ENCODE measurements at regions not wholly inside any gene's neighbourhood (a gene's known extent, or its start where the extent isn't known, plus 50 kb on each side); places are given as distances from the start of the nearest gene placed in this dataset.

DNA sequence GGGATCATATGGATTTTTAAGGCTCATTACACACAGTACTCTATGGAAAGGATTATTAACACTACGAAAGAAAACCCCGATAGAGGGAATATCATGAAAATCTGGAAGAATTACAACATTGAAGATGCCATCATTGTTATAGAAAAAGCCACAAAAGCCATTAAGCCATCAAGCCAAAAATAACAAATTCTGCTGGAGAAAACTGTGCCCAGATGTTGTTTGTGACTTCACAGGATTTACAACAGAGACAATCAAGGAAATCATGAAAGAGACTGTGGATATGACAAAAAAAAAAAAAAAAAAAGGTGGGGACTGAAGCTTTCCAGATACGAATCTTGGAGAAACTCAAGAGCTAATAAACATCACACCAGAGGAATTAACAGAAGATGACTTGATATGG, 433.8 kb upstream of the CDH6 start:
- no peak overlapping the region for H2AK5ac ChIP-seq (ENCODE audit: low read length, severe bottlenecking)
- H3K18ac ChIP-seq (ENCODE audit: low read depth in 1 of 2, low read length in 2 of 2) = no peak overlapping the region
- no peaks in the 10 kb centered on the region for H3K4me1 ChIP-seq (ENCODE audit: control insufficient read depth, insufficient read depth, low read depth, low read length)
- no peak for DNase-seq
- H2BK120ac ChIP-seq (ENCODE audit: low read depth, low read length) = no peak overlapping the region
- WGBS = 80% methylated on average over 1 of the region's 3 CpGs
- H2BK15ac ChIP-seq (ENCODE audit: low read depth, poor library complexity, severe bottlenecking) = no peak overlapping the region
- H3K36me3 ChIP-seq (ENCODE audit: control insufficient read depth in 1 of 2, insufficient read depth in 2 of 2, low read depth in 1 of 2, low read length in 2 of 2) = no peaks in the 10 kb centered on the region
- H2BK12ac ChIP-seq (ENCODE audit: low read length in 2 of 2) = no peak overlapping the region
- no peaks in the 10 kb centered on the region for H3K79me1 ChIP-seq (replicated peaks; ENCODE audit: low read length, poor library complexity, severe bottlenecking)
- no peak overlapping the region for H3K14ac ChIP-seq (ENCODE audit: low read length in 2 of 2)
- H3K4ac ChIP-seq (ENCODE audit: low read depth in 1 of 2, low read length in 2 of 2) = no peak overlapping the region
- no peak overlapping the region for H4K91ac ChIP-seq (ENCODE audit: low read length)
- H3K23ac ChIP-seq (ENCODE audit: low read length in 2 of 2) = no peak overlapping the region
- H3K4me3 ChIP-seq (ENCODE audit: insufficient read depth in 1 of 2, low read depth in 1 of 2, low read length in 2 of 2) = no peak overlapping the region
- H3K9me3 ChIP-seq (ENCODE audit: control insufficient read depth, low read length) = peaks cover 11% of the 10 kb centered on the region
- no peak overlapping the region for H3K9ac ChIP-seq (ENCODE audit: low read length)
- H3K27ac ChIP-seq (ENCODE audit: low read length, poor library complexity, severe bottlenecking) = no peak overlapping the region
- H3K27me3 ChIP-seq (ENCODE audit: control insufficient read depth in 1 of 2, insufficient read depth in 1 of 2, low read length in 2 of 2) = no peaks in the 10 kb centered on the region
- H4K8ac ChIP-seq (ENCODE audit: low read length) = no peak overlapping the region
- no peak overlapping the region for H3K4me2 ChIP-seq (ENCODE audit: low read length, poor library complexity, severe bottlenecking)
- no peak overlapping the region for H2AFZ ChIP-seq (ENCODE audit: low read depth, low read length)
- no peak overlapping the region for H2BK5ac ChIP-seq (ENCODE audit: low read depth, low read length, poor library complexity, severe bottlenecking)

DNA sequence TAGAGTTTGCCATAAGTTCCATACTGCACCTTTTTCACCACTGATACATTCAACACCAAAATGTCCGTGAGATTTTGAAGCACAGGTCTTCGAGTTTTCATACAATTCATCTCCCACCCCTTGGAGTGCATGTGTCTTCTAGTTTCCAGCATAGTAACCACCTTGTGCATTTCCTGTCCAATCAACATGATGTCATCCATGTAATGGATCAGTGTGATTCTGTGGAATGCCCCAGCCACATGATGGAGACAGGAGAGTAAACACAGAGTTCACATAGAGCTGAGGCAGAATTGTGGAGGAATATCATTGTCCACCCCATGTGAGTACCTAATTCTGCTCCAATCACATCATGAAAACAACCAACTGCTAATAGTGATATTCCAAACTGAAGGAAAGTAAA, 441.5 kb upstream of the CDH6 start:
- no peak overlapping the region for H2BK5ac ChIP-seq (ENCODE audit: low read depth, low read length, poor library complexity, severe bottlenecking)
- no peak overlapping the region for H3K18ac ChIP-seq (ENCODE audit: low read depth in 1 of 2, low read length in 2 of 2)
- H3K27ac ChIP-seq (ENCODE audit: low read length, poor library complexity, severe bottlenecking) = no peak overlapping the region
- H2AFZ ChIP-seq (ENCODE audit: low read depth, low read length) = no peak overlapping the region
- H3K4me2 ChIP-seq (ENCODE audit: low read length, poor library complexity, severe bottlenecking) = no peak overlapping the region
- no peak overlapping the region for H3K14ac ChIP-seq (ENCODE audit: low read length in 2 of 2)
- no peak overlapping the region for H4K8ac ChIP-seq (ENCODE audit: low read length)
- no peak overlapping the region for H3K23ac ChIP-seq (ENCODE audit: low read length in 2 of 2)
- H3K79me1 ChIP-seq (replicated peaks; ENCODE audit: low read length, poor library complexity, severe bottlenecking) = no peaks in the 10 kb centered on the region
- no peaks in the 10 kb centered on the region for H3K27me3 ChIP-seq (ENCODE audit: control insufficient read depth in 1 of 2, insufficient read depth in 1 of 2, low read length in 2 of 2)
- 74% methylated on average over 2 of the region's 2 CpGs for WGBS
- H3K36me3 ChIP-seq (ENCODE audit: control insufficient read depth in 1 of 2, insufficient read depth in 2 of 2, low read depth in 1 of 2, low read length in 2 of 2) = no peaks in the 10 kb centered on the region
- H3K9ac ChIP-seq (ENCODE audit: low read length) = no peak overlapping the region
- no peak overlapping the region for H4K91ac ChIP-seq (ENCODE audit: low read length)
- no peak overlapping the region for H2BK15ac ChIP-seq (ENCODE audit: low read depth, poor library complexity, severe bottlenecking)
- no peaks in the 10 kb centered on the region for H3K4me1 ChIP-seq (ENCODE audit: control insufficient read depth, insufficient read depth, low read depth, low read length)
- no peak overlapping the region for H2AK5ac ChIP-seq (ENCODE audit: low read length, severe bottlenecking)
- no peak overlapping the region for H2BK120ac ChIP-seq (ENCODE audit: low read depth, low read length)
- DNase-seq = no peak
- no peak overlapping the region for H2BK12ac ChIP-seq (ENCODE audit: low read length in 2 of 2)
- H3K9me3 ChIP-seq (ENCODE audit: control insufficient read depth, low read length) = peaks cover 7% of the 10 kb centered on the region
- no peak overlapping the region for H3K4me3 ChIP-seq (ENCODE audit: insufficient read depth in 1 of 2, low read depth in 1 of 2, low read length in 2 of 2)
- no peak overlapping the region for H3K4ac ChIP-seq (ENCODE audit: low read depth in 1 of 2, low read length in 2 of 2)

- Histone ChIP-seq H3K4me2 (ENCODE audit: low read length, poor library complexity, severe bottlenecking) (no peak overlapping the region), H3K4ac (ENCODE audit: low read depth in 1 of 2, low read length in 2 of 2) (no peak overlapping the region), H2AK5ac (ENCODE audit: low read length, severe bottlenecking) (no peak overlapping the region), H3K27ac (ENCODE audit: low read length, poor library complexity, severe bottlenecking) (no peak overlapping the region), H2BK120ac (ENCODE audit: low read depth, low read length) (no peak overlapping the region), H3K27me3 (ENCODE audit: control insufficient read depth in 1 of 2, insufficient read depth in 1 of 2, low read length in 2 of 2) (no peaks in the 10 kb centered on the region), H2BK12ac (ENCODE audit: low read length in 2 of 2) (no peak overlapping the region), H2AFZ (ENCODE audit: low read depth, low read length) (no peak overlapping the region), H3K79me1 (replicated peaks; ENCODE audit: low read length, poor library complexity, severe bottlenecking) (no peaks in the 10 kb centered on the region), H3K23ac (ENCODE audit: low read length in 2 of 2) (no peak overlapping the region), H3K4me1 (ENCODE audit: control insufficient read depth, insufficient read depth, low read depth, low read length) (no peaks in the 10 kb centered on the region), H4K8ac (ENCODE audit: low read length) (no peak overlapping the region), H3K4me3 (ENCODE audit: insufficient read depth in 1 of 2, low read depth in 1 of 2, low read length in 2 of 2) (no peak overlapping the region), H4K91ac (ENCODE audit: low read length) (no peak overlapping the region), H2BK15ac (ENCODE audit: low read depth, poor library complexity, severe bottlenecking) (no peak overlapping the region), H2BK5ac (ENCODE audit: low read depth, low read length, poor library complexity, severe bottlenecking) (no peak overlapping the region), H3K9ac (ENCODE audit: low read length) (no peak overlapping the region), H3K36me3 (ENCODE audit: control insufficient read depth in 1 of 2, insufficient read depth in 2 of 2, low read depth in 1 of 2, low read length in 2 of 2) (no peaks in the 10 kb centered on the region), H3K14ac (ENCODE audit: low read length in 2 of 2) (no peak overlapping the region), H3K18ac (ENCODE audit: low read depth in 1 of 2, low read length in 2 of 2) (no peak overlapping the region), H3K9me3 (ENCODE audit: control insufficient read depth, low read length) (peaks cover 7% of the 10 kb centered on the region)
- 64% methylated on average over 2 of the region's 2 CpGs for WGBS
- DNase-seq = no peak
These were observed 443.5 kb upstream of the CDH6 start for GRCh38 chr5:30749971-30750370.

DNA sequence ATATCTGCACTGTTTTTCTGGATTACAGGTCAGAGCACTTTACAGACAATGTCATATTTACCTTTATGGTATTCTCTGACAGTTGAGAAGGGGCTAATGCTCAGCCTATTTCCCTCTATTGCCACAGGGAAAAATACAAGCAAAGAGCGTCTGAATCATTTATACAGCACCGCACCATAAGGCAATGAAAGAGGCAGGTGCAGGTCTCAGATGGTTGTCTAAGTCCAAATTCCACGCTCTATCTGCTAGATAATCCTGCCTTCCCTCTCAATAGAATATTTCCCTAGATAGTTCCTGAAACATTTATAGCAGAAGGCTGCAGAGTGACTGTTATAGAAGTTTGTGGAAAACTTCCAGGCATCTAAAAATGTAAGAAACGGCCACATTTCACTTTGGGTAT, 446.1 kb upstream of the CDH6 start:
- no peaks in the 10 kb centered on the region for H3K4me1 ChIP-seq (ENCODE audit: control insufficient read depth, insufficient read depth, low read depth, low read length)
- H3K4ac ChIP-seq (ENCODE audit: low read depth in 1 of 2, low read length in 2 of 2) = no peak overlapping the region
- no peaks in the 10 kb centered on the region for H3K79me1 ChIP-seq (replicated peaks; ENCODE audit: low read length, poor library complexity, severe bottlenecking)
- no peak overlapping the region for H3K23ac ChIP-seq (ENCODE audit: low read length in 2 of 2)
- H2BK120ac ChIP-seq (ENCODE audit: low read depth, low read length) = no peak overlapping the region
- H3K9ac ChIP-seq (ENCODE audit: low read length) = no peak overlapping the region
- H3K27me3 ChIP-seq (ENCODE audit: control insufficient read depth in 1 of 2, insufficient read depth in 1 of 2, low read length in 2 of 2) = no peaks in the 10 kb centered on the region
- H4K8ac ChIP-seq (ENCODE audit: low read length) = no peak overlapping the region
- H3K4me2 ChIP-seq (ENCODE audit: low read length, poor library complexity, severe bottlenecking) = no peak overlapping the region
- H2BK15ac ChIP-seq (ENCODE audit: low read depth, poor library complexity, severe bottlenecking) = no peak overlapping the region
- no peak overlapping the region for H2BK5ac ChIP-seq (ENCODE audit: low read depth, low read length, poor library complexity, severe bottlenecking)
- H4K91ac ChIP-seq (ENCODE audit: low read length) = no peak overlapping the region
- H3K9me3 ChIP-seq (ENCODE audit: control insufficient read depth, low read length) = peaks cover 7% of the 10 kb centered on the region
- no peaks in the 10 kb centered on the region for H3K36me3 ChIP-seq (ENCODE audit: control insufficient read depth in 1 of 2, insufficient read depth in 2 of 2, low read depth in 1 of 2, low read length in 2 of 2)
- 100% methylated on average over 2 of the region's 4 CpGs for WGBS
- no peak overlapping the region for H2AFZ ChIP-seq (ENCODE audit: low read depth, low read length)
- H2AK5ac ChIP-seq (ENCODE audit: low read length, severe bottlenecking) = no peak overlapping the region
- no peak overlapping the region for H2BK12ac ChIP-seq (ENCODE audit: low read length in 2 of 2)
- no peak for DNase-seq
- H3K27ac ChIP-seq (ENCODE audit: low read length, poor library complexity, severe bottlenecking) = no peak overlapping the region
- no peak overlapping the region for H3K18ac ChIP-seq (ENCODE audit: low read depth in 1 of 2, low read length in 2 of 2)
- no peak overlapping the region for H3K4me3 ChIP-seq (ENCODE audit: insufficient read depth in 1 of 2, low read depth in 1 of 2, low read length in 2 of 2)
- no peak overlapping the region for H3K14ac ChIP-seq (ENCODE audit: low read length in 2 of 2)
